Ovary (tissue), 7 donors: ENCODE measurements at regions not wholly inside any gene's neighbourhood (a gene's known extent, or its start where the extent isn't known, plus 50 kb on each side); places are given as distances from the start of the nearest gene placed in this dataset.

ENCODE experiments used
- DNase-seq, 5 donors: peaks; one replicate each; pipeline ENCODE4 v3.0.0-alpha.2; 2019 to 2020
- H3K27ac ChIP-seq, 2 donors: fragments of 200-600 bp; one replicate each; pipeline versions ENCODE4 v1.5.1 to v1.8.0; 2019 to 2022
- H3K27me3 ChIP-seq: fragments of 200-600 bp; one replicate; pipeline ENCODE4 v1.8.0; 2022
- H3K36me3 ChIP-seq: fragments of 200-600 bp; sonication (generic); one replicate; pipeline ENCODE4 v1.5.1; 2019
- H3K4me1 ChIP-seq: one replicate; pipeline ENCODE4 v1.8.1; 2013; ENCODE audit warnings: mild to moderate bottlenecking, moderate library complexity; ENCODE audit not compliant: insufficient read depth
- H3K4me3 ChIP-seq: fragments of 200-600 bp; sonication (generic); one replicate; pipeline ENCODE4 v1.5.1; 2017
- H3K9me3 ChIP-seq, 2 donors: fragments of 200-600 bp in 1 of 2; sonication (generic) in 1 of 2; one replicate each; pipeline versions ENCODE4 v1.5.1 to v1.8.1; 2013 to 2019; ENCODE audit warnings: mild to moderate bottlenecking in 1 of 2, moderate library complexity in 1 of 2
- CTCF ChIP-seq, 3 donors: fragments of 450-650 bp in 2 of 3; fragments of 200-600 bp in 1 of 3; IDR thresholded peaks; one replicate each; pipeline versions ENCODE4 v1.5.1 to v1.8.0; 2016 to 2022; ENCODE audit warnings: antibody characterized with exemption in 3 of 3, mild to moderate bottlenecking in 1 of 3
- EP300 ChIP-seq: sonication (generic); formaldehyde crosslinking; IDR thresholded peaks from one replicate; pipeline ENCODE4 v1.6.1; 2017; ENCODE audit warnings: antibody characterized with exemption
- POLR2A ChIP-seq: fragments of 450-650 bp; IDR thresholded peaks from one replicate; pipeline ENCODE4 v1.6.1; 2017; ENCODE audit warnings: antibody characterized with exemption, mild to moderate bottlenecking, moderate library complexity
- WGBS, 3 donors: extraction: QIAGEN DNeasy Blood & Tissue Kit in 1 of 3; methylation state at CpG; one replicate each; pipeline versions ENCODE4 v1.1.5 to v1.1.7; 2013 to 2017; 5-methylcytosine and 5-hydroxymethylcytosine counted together
- intact Hi-C, 4 donors: fragments of 100-400 bp; cut with DNase I; formaldehyde crosslinking; loops; one replicate each; pipeline versions ENCODE4 v1.11.0 to v1.15.1; 2022 to 2023
- donor health status: DM: no; HTN: no; CAD: no; lungs with moderate emphysema.
- donor health status: DM: no; HTN: no; CAD: no.
- donor health status: Bipolar disorder and iron deficiency.
- donor health status: DM: no; HTN: no; CAD: no.
- donor health status: DM: yes; HTN: yes; CAD: no.

- intact Hi-C loops = no loop called here
- Histone ChIP-seq H3K27me3 (no peaks in the 10 kb centered on the region), H3K4me1 (no peaks in the 10 kb centered on the region), H3K36me3 (no peaks in the 10 kb centered on the region), H3K4me3 (no peak overlapping the region), H3K27ac (no peak overlapping the region), H3K9me3 (no peaks in the 10 kb centered on the region)
- WGBS, 3 donors = 31 to 65% (median 39%) methylated on average over 5 of the region's 5 CpGs
- DNase-seq = no peak
- TF ChIP-seq EP300 = no peak
- no peak for TF ChIP-seq POLR2A
- TF ChIP-seq CTCF (IDR thresholded peaks at IDR 0.05) = no peak
Observed at GRCh38 chr4:140316799-140317198, 56.6 kb upstream of the SCOC start.

- no peak overlapping the region for H3K27ac ChIP-seq
- no peak for TF ChIP-seq POLR2A
- TF ChIP-seq EP300 = no peak
- TF ChIP-seq CTCF (IDR thresholded peaks at IDR 0.05) = no peak
- H3K27me3 ChIP-seq = no peaks in the 10 kb centered on the region
- no peaks in the 10 kb centered on the region for H3K4me1 ChIP-seq
- WGBS, 3 donors = 77 to 82% (median 78%) methylated on average over 2 of the region's 2 CpGs
- no peaks in the 10 kb centered on the region for H3K9me3 ChIP-seq
- H3K36me3 ChIP-seq = no peaks in the 10 kb centered on the region
- DNase-seq = no peak
- no peak overlapping the region for H3K4me3 ChIP-seq
- intact Hi-C loops = no loop called here
Observed at GRCh38 chr4:140315970-140316369, 57.5 kb upstream of the SCOC start.

GRCh38 chr4:140315438-140315837 lies 58.0 kb upstream of the SCOC start:
- Histone ChIP-seq H3K9me3 (no peaks in the 10 kb centered on the region), H3K4me1 (no peaks in the 10 kb centered on the region), H3K4me3 (no peak overlapping the region), H3K36me3 (no peaks in the 10 kb centered on the region), H3K27me3 (no peaks in the 10 kb centered on the region), H3K27ac (no peak overlapping the region)
- intact Hi-C loops = no loop called here
- no peak for DNase-seq
- TF ChIP-seq EP300 (no peak), CTCF (IDR thresholded peaks at IDR 0.05) (no peak), POLR2A (no peak)
- 86 to 89% (median 89%) methylated on average over 2 of the region's 2 CpGs for WGBS, 3 donors

GRCh38 chr4:140315019-140315418 lies 58.4 kb upstream of the SCOC start:
- no peak for DNase-seq
- no peak overlapping the region for H3K27ac ChIP-seq
- H3K9me3 ChIP-seq = no peaks in the 10 kb centered on the region
- no peaks in the 10 kb centered on the region for H3K4me1 ChIP-seq
- WGBS, 3 donors = 83 to 86% (median 86%) methylated on average over 1 of the region's 1 CpG
- H3K27me3 ChIP-seq = no peaks in the 10 kb centered on the region
- no peak overlapping the region for H3K4me3 ChIP-seq
- intact Hi-C loops = no loop called here
- H3K36me3 ChIP-seq = no peaks in the 10 kb centered on the region
- TF ChIP-seq CTCF (IDR thresholded peaks at IDR 0.05) = no peak
- TF ChIP-seq EP300 = no peak
- no peak for TF ChIP-seq POLR2A

- H3K27me3 ChIP-seq = no peaks in the 10 kb centered on the region
- no peak overlapping the region for H3K27ac ChIP-seq
- DNase-seq = no peak
- intact Hi-C loops = no loop called here
- H3K4me1 ChIP-seq = peaks cover 3% of the 10 kb centered on the region
- no peak overlapping the region for H3K4me3 ChIP-seq
- H3K9me3 ChIP-seq = no peaks in the 10 kb centered on the region
- H3K36me3 ChIP-seq = no peaks in the 10 kb centered on the region
- WGBS, 3 donors = 62 to 79% (median 75%) methylated on average over 2 of the region's 2 CpGs
- TF ChIP-seq POLR2A = no peak
- TF ChIP-seq EP300 = no peak
- TF ChIP-seq CTCF (IDR thresholded peaks at IDR 0.05) = no peak
Observed at GRCh38 chr4:140312100-140312499, 61.3 kb upstream of the SCOC start.
